Umbilical cord (tissue), 1 donor: ENCODE measurements at regions not wholly inside any gene's neighbourhood (a gene's known extent, or its start where the extent isn't known, plus 50 kb on each side); places are given as distances from the start of the nearest gene placed in this dataset.

ENCODE experiments used
- DNase-seq: peaks from one replicate; pipeline ENCODE4 v3.0.0-alpha.2; 2015; ENCODE audit warnings: low spot score

DNA sequence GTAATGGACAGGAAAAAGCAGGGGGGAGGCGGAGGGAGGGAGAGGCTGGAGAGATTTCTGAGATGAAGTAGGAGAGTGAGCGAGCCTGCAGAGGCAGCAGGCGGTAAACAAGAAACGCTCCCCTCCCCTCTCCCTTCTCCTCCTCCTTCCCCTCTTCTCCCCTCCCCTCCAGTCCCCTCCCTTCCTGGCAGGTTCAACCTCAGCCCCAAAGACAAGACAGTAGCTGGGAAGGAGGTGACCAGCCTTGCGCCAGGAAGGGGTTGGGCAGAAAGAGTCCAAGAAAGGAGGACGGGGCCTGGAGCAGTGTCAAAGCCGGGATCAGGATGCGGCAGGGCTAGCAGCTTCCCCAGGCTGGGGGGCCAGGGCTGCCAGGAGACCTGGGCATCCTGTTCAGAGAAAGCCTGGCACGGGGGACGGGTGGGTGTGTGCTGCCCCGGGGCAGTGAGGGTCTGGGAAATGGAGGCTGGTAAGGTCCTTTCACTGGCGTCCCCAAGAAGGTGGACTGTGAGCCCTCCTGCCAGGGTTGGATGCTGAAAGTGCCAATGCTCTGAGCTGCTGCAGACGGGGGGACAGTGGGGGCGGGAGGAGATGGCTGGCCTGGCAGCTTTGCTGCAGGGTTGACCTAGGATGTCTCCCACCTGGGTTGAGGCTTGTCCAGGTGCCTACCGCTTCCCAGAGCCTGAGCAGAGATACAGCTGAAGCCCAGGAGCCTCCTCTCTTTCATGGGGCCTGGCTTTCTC, 261.6 kb upstream of the TNRC6C start:
- peak; percentile 38 for DNase-seq

DNA sequence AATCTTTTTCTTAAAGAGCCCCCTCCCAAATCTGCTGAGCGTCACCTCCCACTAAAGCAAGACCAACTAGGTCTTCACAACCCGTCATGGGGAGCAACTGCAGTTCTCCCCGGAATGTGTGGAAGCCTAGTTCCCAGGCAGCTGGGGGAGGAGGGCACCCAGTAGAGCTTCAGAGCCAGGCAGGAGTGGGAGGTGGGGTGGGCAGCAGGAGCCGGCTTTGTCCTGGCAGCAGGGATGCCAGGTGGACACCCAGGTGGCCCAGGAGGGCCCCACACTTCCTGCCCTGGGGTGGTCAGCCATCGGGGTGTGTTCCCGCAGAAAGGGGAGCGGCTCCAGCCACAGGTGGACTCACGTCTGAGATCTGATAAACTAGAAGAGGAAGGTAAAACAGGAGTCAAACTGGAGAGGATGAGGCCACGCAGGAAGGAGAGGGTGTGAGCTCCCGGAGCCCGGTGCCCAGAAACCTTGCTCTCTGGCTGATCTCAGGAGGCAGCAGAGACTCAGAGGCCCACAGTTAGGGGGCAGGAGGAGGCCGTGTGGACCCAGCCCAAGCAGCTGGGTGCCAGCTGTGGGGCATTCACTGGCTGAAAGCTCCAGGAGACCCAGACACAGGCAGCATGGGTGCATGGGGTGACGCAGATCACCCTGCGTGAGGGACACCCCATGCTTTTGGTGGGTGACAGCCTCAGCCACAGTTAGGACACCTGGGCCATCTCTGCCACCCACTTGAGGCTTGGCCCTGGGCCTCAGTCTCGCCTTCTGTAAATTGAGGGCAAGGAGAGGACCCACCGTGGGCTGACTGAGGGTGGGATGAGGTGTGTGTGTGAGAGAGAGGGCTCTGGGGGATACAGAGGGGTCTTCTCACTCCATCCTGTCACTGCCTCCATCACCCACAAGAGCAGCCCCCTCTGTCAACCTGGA, 260.8 kb upstream of the TNRC6C start:
- DNase-seq = no peak

DNA sequence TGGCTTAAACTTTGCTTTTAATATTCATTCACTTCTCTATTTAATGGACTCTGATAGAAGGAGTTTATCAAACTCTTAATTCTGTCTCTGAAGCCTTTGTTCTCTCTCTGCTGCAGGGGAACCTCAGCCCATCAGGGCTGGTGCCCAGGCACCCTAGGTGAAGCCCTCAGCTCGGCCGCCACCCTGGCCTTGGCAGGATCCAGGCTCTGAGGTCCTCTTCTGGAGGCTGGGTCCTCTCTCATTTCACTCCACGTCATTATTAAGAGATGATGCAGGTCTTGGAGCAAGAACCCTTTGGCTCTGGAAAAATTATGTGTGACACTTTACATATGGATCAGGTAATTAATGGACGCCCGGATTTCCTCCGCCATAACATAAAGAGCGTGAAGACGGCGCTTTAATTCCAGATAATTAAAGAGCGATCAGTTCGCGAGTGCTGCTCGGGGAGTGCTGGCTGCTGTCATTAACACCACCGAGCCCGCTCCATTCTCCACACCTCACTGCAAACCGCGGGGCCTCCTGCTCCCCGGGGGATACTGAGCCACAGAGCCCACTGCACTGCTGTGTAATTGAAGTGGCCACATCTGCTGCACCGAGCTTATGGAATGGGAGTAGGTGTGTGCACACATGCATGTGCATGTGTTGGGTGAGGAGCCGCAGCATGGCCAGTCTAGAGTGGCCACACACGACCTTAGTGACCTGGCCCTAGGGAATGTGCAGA, 259.4 kb upstream of the TNRC6C start:
- DNase-seq = no peak

DNA sequence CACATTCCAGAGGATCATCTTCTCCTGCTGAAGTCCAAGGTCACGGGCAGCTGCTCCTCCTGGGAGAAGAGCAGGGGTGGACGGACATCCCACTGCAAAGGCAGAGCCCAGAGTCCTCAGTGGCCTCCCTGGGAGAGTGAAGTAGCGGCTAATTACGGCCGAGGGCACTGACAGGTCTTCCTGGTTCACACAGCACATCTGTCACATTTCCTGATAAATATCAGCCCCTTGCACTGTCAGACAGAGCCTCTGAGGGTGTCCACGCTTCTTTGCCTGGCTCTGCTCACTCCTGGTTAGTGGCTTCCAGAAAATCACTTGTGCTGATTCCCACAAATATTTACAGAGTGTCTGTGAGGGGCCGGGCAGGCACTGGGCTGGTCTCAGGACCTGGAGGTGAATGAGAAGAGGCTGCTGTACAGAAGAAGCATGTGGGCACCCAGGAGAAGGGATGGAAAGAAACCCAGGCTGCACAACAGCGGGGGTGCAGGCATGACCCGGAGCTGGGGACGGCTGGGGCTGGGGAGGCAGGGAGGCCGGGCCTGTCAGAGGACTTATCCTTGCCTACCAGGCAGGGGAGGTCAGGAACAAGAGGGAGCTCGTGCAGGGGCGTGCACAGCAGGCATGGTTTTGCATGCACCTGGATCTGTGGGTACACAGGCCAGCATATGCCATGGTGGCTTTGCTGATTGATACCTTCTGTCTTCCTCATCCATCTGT, 258.2 kb upstream of the TNRC6C start:
- no peak for DNase-seq

DNA sequence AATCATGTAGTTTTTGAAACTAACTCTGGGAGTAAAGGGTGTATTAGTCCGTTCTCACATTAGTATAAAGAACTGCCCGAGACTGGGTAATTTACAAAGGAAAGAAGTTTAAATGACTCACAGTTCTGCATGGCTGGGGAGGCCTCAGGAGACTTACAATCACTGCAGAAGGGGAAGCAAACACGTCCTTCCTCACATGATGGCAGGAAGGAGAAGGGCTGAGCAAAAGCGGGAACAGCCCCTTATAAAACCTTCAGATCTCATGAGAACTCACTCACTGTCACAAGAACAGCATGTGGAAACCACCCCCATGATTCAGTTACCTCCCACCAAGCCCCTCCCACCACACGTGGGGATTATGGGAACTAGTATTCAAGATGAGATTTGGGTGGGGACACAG, 256.5 kb upstream of the TNRC6C start:
- no peak for DNase-seq

DNA sequence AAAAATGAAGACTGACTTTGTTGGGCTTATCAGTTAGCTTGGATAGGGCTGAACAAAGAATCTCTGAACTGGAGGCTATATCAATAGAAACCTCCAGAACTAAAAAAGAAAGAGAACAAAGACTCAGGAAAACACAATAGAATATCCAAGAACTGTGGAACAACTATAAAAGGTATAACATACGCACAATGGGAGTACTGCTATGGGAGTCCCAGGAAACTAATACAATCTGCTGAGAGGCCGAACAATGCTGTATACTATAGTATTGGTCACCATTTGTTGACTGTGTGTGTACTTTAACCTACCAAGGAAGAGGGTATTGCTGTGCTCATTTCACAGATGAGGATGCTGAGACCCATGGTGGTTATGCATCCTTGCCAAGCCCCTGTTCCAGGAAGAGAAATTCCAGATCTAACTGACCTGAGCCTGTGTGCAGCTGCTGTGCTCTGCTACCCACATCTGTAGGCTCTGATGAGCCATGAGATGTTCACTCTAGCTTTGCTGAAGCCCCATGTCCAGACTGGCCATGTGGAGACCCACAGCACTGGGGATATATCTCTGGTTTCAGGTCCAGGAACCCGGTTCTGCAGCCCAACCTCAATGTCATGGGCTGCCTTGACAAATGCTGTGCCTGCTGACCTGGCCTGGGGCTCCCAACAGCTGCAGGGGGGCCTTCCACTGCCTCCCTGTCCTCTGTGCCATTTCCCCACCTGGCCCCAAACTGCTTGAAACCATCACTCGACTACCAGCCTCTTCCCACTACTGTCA, 254.3 kb upstream of the TNRC6C start:
- no peak for DNase-seq

DNA sequence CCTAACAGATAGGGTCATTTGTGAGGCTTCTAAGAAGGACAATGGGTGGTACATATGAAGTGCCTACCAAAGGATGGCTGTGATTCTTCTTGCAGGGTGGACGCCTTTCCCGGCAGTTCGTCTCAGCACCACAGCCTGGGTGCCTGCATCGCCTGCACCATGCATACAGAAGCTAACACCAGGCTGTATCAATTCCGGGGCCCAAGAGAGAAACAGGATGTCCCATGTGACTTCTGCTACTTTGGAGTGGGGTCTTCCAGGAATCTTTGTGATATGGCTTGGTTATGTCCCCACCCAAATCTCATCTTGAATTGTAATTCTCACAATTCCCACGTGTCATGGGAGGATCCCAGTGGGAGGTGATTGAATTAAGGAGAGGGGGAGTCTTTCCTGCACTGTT, 251.6 kb upstream of the TNRC6C start:
- no peak for DNase-seq

DNA sequence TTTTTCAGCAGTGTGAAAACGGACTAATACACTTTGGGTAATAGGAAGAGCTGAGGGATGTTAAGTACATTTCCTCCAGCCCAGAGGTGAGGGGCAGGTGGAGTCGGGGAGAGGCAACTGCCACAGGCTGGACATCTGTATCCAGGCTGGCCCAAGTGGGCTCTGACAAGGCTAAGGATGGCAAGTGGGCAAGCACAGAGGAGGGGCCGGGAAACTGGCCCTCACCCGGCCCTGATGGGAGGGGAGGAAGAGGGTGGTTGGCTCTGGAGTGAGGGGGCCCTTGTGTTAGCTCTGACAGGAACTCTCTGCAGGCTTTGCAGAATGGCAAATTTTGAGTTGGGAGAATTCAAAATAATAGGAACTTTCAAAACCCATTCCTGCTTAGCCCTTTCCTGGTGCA, 251.0 kb upstream of the TNRC6C start:
- no peak for DNase-seq

DNA sequence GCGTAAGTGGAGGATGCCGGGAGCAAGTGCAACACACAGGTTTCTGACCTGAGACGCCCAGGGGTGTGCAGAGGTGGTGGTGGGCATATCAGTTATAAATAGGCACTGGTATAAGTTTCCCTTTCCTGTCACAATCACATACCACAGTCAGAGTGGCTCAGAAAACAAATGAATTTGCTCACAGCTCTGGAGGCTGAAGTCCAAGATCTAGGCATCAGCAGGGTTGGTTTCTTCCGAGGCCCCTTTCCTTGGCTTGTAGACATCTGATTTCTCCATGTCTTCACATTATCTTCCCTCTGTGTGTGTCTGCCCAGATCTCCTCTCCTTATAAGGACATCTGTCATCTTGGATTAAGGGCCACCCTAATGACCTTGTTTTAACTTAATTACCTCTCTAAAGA, 250.5 kb upstream of the TNRC6C start:
- DNase-seq = no peak

DNA sequence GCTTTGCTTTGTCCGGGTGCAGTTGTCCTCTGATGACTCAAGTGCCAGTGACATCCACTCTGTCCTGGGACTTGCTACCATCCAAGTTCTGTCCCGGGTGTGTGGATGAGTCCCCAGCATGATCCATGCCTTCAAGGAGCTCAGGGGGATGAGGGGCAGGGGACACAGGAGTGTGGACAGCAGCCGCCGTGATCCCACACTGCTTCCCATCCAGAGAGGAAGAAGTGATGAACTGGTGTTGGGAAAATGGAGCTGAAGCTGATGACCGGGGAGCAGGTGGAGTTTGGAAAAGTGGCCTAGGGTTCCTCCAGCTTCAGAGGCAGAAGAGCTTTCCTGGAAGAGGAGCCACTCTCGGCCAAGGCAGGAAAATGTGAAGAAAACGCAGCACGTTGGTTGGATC, 249.6 kb upstream of the TNRC6C start:
- DNase-seq = no peak

DNA sequence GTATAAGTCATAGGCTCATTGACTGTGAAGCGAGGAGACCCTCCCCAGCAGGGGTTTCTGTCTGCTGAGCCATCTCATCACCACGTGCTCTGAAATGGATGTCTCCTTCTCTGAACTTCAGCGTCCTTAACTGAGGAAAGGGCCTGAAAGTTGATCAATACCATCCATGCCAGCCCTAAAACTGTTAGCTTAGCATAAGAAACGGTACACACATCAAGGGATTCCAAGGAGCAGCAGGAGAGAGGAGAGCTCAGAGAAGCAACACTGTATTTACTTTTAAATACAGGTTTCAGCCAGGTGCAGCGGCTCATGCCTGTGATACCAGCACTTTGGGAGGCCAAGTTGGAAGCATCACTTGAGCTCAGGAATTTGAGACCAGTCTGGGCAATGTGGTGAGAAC, 248.9 kb upstream of the TNRC6C start:
- no peak for DNase-seq

DNA sequence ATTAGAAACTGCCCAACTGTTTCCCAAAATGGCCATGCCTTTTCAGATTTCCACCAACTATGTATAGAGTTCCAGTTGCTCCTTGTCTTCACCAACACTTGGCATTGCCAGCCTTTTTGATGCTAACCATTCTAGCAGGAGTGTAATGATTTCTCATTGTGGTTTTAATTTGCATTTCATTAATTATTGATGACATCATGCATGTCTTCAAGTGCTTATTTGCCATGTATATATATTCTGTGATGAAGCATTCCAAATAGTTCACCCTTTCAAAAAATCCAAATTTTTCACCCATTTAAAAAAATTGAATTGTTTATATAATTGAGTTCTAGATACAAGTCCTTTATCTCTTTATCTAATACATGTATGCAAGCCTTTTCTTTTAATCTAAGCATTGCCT, 245.9 kb upstream of the TNRC6C start:
- DNase-seq = no peak

DNA sequence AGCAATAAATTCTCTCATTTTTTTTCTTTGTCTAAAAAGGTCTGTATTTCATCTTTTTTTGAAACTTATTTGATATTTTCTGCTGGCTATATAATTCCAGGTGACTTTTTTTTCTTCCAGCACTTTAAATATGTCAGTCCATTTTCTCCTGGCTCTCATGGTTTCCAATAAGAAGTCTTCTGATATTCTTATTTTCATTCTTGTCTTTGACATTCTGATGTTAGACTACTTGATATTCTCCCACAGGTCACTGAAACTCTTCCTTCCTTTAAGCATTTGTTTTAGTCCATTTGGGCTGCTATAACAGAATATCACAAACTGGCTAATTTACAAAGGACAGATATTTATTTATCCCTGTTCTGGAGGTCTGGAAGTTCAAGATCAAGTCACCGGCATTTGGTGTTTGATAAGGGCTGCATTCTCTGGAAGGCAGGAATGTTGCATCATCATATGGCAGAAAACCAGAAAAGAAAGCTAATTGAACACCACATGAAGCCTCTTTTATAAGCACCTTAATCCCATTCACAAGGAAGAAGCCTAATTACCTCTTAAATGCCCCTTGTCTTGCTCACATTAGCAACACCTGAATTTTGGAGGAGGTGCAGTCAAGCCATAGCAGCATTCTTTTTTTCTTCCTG, 242.1 kb upstream of the TNRC6C start:
- no peak for DNase-seq

DNA sequence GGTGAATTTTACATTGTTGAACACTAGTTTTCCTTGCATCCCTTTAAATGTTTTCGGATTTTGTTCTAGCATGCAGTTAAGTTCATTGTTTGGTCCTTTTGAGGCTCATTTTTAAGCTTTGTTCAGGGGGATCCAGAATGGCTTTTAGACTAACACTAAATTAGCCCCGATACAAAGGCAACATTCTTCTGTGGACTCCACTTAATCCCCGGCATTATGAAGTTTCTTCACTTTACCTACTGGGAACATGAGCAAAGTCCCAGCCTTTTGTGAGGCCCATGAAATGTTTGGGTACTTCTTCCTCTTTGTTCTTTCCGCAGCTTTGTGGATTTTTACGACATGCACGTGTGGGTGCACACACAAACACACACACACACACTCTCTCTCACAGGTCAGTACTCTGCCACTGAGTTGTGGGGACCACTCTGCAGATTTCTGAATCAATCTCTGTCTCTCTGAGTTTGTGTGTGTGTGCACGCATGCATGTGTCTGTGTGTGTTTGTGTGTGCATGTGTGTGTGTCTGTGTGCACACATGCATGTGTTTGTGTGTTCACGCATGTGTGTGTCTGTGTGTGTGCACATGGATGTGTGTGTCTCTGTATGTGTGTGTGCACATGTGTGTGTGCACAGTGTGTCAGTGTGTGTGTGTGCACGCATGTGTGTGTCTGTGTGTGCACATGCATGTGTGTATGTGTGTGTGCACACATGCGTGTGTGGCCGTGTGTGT, 240.4 kb upstream of the TNRC6C start:
- no peak for DNase-seq

DNA sequence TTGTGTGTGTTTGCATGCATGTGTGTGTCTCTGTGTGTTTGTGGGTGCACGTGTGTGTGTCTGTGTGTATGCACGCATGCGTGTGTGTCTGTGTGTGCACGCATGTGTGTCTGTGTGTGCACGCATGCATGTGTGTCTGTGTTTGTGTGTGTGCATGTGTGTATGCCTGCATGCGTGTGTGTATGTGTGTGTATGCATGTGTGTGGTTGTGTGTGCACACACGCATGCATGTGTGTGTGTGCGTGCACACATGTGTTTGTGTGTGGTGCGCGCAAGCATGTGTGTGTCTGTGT, 239.9 kb upstream of the TNRC6C start:
- DNase-seq = no peak

DNA sequence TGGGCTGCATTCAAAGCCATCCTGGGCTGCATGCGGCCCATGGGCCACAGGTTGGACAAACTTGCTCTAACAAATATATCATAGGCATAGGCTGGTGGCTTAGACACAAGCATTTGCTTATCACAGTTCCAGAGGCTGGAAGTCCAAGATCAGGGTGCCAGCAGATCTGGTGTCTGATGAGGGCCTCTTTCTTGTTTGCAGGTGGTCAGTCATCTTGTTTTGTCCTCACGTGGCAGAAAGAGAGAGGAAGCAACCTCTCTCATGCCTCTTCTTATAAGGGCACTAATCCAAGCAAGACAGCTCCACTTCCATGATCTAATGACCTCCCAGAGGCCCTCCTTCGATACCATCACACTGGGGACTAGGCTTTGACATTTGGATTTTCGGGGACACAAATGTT, 238.7 kb upstream of the TNRC6C start:
- no peak for DNase-seq

DNA sequence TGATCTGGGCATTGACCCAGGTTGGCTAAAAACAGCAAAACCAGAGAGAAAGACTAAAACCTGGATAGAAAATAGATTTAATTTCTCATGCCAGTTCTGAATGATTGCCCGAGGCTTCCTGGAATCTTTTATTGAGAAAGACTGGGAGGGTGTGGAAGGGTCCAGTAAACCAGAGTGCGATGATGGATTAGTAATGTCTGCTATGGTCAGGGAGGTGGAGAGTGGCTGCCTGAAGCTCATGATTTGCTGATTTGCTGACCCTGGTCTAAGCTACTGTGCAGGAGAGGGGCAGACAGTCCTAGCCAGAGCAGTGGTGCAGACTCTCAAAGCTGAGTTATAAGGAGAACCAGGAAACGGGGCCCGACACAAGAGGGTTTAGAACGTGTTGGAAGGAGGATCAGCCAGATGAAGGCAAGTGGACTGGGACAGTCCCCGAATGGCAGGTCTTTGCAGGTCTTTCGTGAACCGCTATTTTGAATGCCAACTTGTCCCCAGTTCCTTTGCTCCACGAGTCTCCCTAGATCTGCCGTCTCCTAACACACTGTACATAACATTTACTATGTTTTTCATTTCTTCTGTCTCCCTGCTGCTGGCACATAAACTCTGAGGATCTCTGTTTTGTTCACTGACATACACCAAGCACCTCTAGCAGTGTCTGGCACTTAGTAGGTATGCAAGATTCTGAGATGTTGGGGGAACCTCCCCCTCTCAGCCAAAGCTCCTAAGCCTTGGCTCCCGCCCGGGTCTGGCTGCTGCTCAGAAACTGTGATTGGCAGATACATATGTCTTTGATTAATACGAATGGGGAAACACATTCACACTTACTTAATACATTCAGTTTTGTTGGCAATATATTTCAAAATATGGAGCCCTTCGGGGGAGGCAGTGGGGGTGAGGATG, 237.3 kb upstream of the TNRC6C start:
- no peak for DNase-seq

DNA sequence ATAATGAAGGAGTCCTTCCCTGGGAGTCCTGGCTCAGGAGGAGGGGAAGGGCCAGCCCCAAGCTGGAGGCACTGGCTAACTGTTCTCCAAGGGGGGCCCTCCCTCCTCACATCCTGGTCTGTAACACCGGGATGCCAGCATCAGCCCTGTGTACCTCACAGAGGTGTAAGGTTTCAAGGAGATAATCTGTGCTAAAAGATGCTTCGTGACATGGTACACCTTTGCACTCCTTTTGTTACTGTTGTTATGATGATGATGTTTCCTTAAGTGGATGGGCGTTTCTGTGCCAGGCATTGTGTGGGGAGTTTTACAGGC, 236.7 kb upstream of the TNRC6C start:
- DNase-seq = no peak

DNA sequence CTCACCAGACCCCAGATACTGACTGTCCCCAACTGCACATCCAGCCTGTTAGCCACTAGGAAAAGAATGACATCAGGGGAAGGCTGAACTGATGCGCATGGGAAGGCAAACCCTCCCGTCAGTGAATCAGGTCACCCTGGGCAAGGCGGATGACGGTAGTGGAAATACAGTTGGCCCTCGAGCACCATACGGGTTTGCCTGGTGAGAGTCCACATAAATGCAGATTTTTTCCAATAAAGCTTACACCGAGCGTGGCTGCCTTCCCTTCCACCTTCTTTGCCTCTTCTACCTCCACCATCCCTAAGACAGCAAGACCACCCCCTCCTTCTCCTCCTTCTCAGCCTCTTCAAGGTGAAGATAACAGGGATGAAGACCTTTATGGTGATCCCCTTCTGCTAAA, 236.1 kb upstream of the TNRC6C start:
- DNase-seq = no peak
